ENCODE measurements at regions not wholly inside any gene's neighbourhood (a gene's known extent, or its start where the extent isn't known, plus 50 kb on each side); places are given as distances from the start of the nearest gene placed in this dataset.

DNA sequence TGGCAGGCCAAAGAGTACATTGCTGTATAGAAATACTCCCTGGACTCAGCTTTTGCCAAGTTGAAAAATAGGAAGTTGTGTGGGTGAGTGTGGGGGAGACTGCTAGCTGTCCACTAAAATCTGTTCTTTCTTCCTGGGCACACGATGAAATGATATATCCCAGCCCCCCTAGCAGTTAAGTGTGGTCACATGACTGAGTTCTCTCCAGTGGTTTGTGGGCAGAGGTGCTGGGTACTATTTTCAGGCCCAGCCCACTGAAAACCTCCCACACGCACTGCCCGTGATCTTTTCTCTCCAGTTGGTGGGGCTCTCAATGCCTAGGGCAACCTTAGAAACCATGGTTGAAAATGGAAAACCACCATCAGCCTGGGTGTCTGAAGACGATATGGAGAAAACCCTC, 119.7 kb upstream of the LMO4 start:
- Histone ChIP-seq H3K36me3 (ENCODE audit: control insufficient read depth in 2 of 4, insufficient read depth in 4 of 4, low read length in 3 of 4) (no peaks in the 10 kb centered on the region; a peak in 1 of 8 replicates), H3K4ac (replicated peaks; ENCODE audit: insufficient read length, low read depth, low read length) (no peak overlapping the region), H3K9ac (replicated peaks in 1 of 4; ENCODE audit: extremely low read depth in 1 of 4, low read depth in 3 of 4, low read length in 3 of 4) (no peak overlapping the region), H3K4me2 (ENCODE audit: insufficient read depth in 1 of 2, low read depth in 2 of 2, low read length in 2 of 2) (no peak overlapping the region), H2BK120ac (replicated peaks; ENCODE audit: low read depth, low read length) (no peak overlapping the region), H2BK5ac (ENCODE audit: low read depth, low read length) (no peak overlapping the region), H4K8ac (ENCODE audit: extremely low read depth, insufficient read depth, low read length) (no peak overlapping the region), H3K4me3 (ENCODE audit: extremely low read depth in 1 of 4, insufficient read depth in 2 of 4, low read depth in 3 of 4, low read length in 4 of 4) (no peak overlapping the region), H3K23ac (ENCODE audit: insufficient read length) (no peak overlapping the region), H3K79me1 (ENCODE audit: low read depth, low read length) (no peaks in the 10 kb centered on the region), H2AK5ac (ENCODE audit: low read depth, low read length) (no peak overlapping the region), H2BK15ac (ENCODE audit: low read length) (no peak overlapping the region), H3K9me3 (ENCODE audit: insufficient read depth in 2 of 2, low read depth in 1 of 2, low read length in 1 of 2) (no peaks in the 10 kb centered on the region), H2BK20ac (ENCODE audit: low read length) (no peak overlapping the region), H4K5ac (ENCODE audit: insufficient read length, low read depth, low read length) (no peak overlapping the region), H3K79me2 (ENCODE audit: control insufficient read depth in 1 of 2, insufficient read depth in 2 of 2, low read length in 2 of 2) (no peaks in the 10 kb centered on the region), H3K27me3 (replicated peaks in 1 of 4; ENCODE audit: control insufficient read depth in 3 of 4, extremely low read depth in 1 of 4, insufficient read depth in 3 of 4, low read length in 3 of 4) (no peaks in the 10 kb centered on the region), H3K14ac (ENCODE audit: insufficient read length) (no peak overlapping the region), H3K27ac (ENCODE audit: low read depth, low read length) (no peak overlapping the region), H3K23me2 (ENCODE audit: low read depth, low read length) (no peaks in the 10 kb centered on the region), H4K91ac (replicated peaks; ENCODE audit: insufficient read length, low read length) (no peak overlapping the region), H3K4me1 (replicated peaks in 1 of 4; ENCODE audit: control insufficient read depth in 3 of 4, insufficient read depth in 4 of 4, low read length in 3 of 4) (no peaks in the 10 kb centered on the region), H2BK12ac (ENCODE audit: low read depth, low read length) (no peak overlapping the region), H3K56ac (replicated peaks; ENCODE audit: insufficient read length, low read depth, low read length) (no peak overlapping the region), H2AFZ (ENCODE audit: low read length) (no peak overlapping the region), H4K20me1 (replicated peaks in 1 of 2; ENCODE audit: control insufficient read depth in 1 of 2, insufficient read depth in 2 of 2, low read length in 2 of 2) (no peaks in the 10 kb centered on the region), H3K18ac (ENCODE audit: extremely low read depth, low read length) (no peak overlapping the region)
- POLR2A ChIA-PET (ENCODE audit: partially characterized antibody): no interaction called here
- CTCF ChIA-PET (ENCODE audit: partially characterized antibody): no interaction called here
- 91% methylated on average over 4 of the region's 4 CpGs; no CpG with 5 or more reads in 1 of the 2 experiments for WGBS, 2 experiments (ENCODE audit: extremely low coverage in 1 of 2, insufficient coverage in 1 of 2, insufficient read length in 1 of 2, insufficient replicate concordance in 2 of 2, low coverage in 1 of 2, low lambda C conversion rate in 2 of 2, missing lambda C conversion rate in 1 of 2)
- FAIRE-seq (no peak), DNase-seq (ENCODE audit: low read depth in 1 of 2, low spot score in 2 of 2) (no peak)
- TF ChIP-seq BACH1 (IDR thresholded peaks at IDR 0.05; ENCODE audit: low read length) (no peak), KDM1A (IDR thresholded peaks at IDR 0.05; ENCODE audit: borderline replicate concordance, low read length) (no peak)
